Panc1 (cell line): ENCODE measurements at regions not wholly inside any gene's neighbourhood (a gene's known extent, or its start where the extent isn't known, plus 50 kb on each side); places are given as distances from the start of the nearest gene placed in this dataset.

Experiments
- ATAC-seq: fragments of 200-7000 bp; cut with Tn5 transposase; 2 replicates; pipeline ENCODE4 v1.9.1; 2020; ENCODE audit warnings: mild to moderate bottlenecking, moderate library complexity
- BruUV-seq: library from RNA; stranded (reverse); fragments of 400-500 nt; replicated peaks from 2 replicates; lab custom pipeline; 2021; lab: Mats Ljungman, UMichigan
- CTCF ChIA-PET: fragments of 300-600 bp; sonication (Branson Sonifier 250); formaldehyde crosslinking; loops from one replicate; lab custom pipeline; 2022; ENCODE audit warnings: antibody characterized with exemption; lab: Charles Lee
- POLR2A ChIA-PET: fragments of 300-600 bp; sonication (Branson Sonifier 250); formaldehyde crosslinking; loops from one replicate; lab custom pipeline; 2022; ENCODE audit warnings: antibody characterized with exemption; lab: Charles Lee
- DNase-seq: peaks from one replicate; pipeline ENCODE4 v3.0.0-alpha.2; 2010; ENCODE audit warnings: low read depth, low spot score
- H3K27ac ChIP-seq: 2 replicates; pipeline ENCODE4 v1.5.1; 2011; ENCODE audit warnings: mild to moderate bottlenecking, low read length, inconsistent platforms
- H3K27me3 ChIP-seq: fragments of 200-500 bp; sonication (Bioruptor generic); 2 replicates; pipeline ENCODE4 v1.6.0; 2014; ENCODE audit warnings: low read length, inconsistent platforms; ENCODE audit not compliant: control insufficient read depth, insufficient read depth
- H3K36me3 ChIP-seq: fragments of 200-500 bp; sonication (Bioruptor generic); 2 replicates; pipeline ENCODE4 v1.5.1; 2014; ENCODE audit warnings: inconsistent platforms, mild to moderate bottlenecking, low read length, moderate library complexity; ENCODE audit not compliant: control insufficient read depth, insufficient read depth
- H3K4me1 ChIP-seq: 2 replicates; pipeline ENCODE4 v1.5.1; 2011; ENCODE audit warnings: inconsistent platforms, mild to moderate bottlenecking, low read length, moderate library complexity; ENCODE audit not compliant: control insufficient read depth, insufficient read depth
- H3K4me3 ChIP-seq, 2 experiments: 2 replicates each; pipeline ENCODE4 v1.5.1; 2011 to 2012; ENCODE audit warnings: low read depth in 2 of 2, low read length in 2 of 2, mild to moderate bottlenecking in 2 of 2, inconsistent platforms in 1 of 2, moderate library complexity in 1 of 2
- H3K9me3 ChIP-seq: fragments of 200-500 bp; sonication (Bioruptor generic); 2 replicates; pipeline ENCODE4 v1.5.1; 2014; ENCODE audit warnings: low read depth, mild to moderate bottlenecking, inconsistent platforms, low read length, moderate library complexity; ENCODE audit not compliant: control insufficient read depth, insufficient read depth
- CTCF ChIP-seq: fragments of 450-650 bp; IDR thresholded peaks from 2 replicates; pipeline ENCODE4 v1.5.1; 2017; ENCODE audit warnings: mild to moderate bottlenecking
- POLR2AphosphoS5 ChIP-seq: IDR thresholded peaks from 2 replicates; pipeline ENCODE4 v1.6.1; 2012; ENCODE audit warnings: mild to moderate bottlenecking, low read depth, low read length, moderate library complexity
- REST ChIP-seq, 2 experiments: IDR thresholded peaks; 2 replicates each; pipeline ENCODE4 v1.6.1; 2011 to 2012; ENCODE audit warnings: low read depth in 2 of 2, control low read depth in 1 of 2, low read length in 1 of 2, mild to moderate bottlenecking in 1 of 2, moderate library complexity in 1 of 2; ENCODE audit not compliant: insufficient read depth in 1 of 2
- SIN3A ChIP-seq: IDR thresholded peaks from 2 replicates; pipeline ENCODE4 v1.6.1; 2012; ENCODE audit warnings: low read depth, mild to moderate bottlenecking, low read length, moderate library complexity, borderline replicate concordance; ENCODE audit not compliant: insufficient read depth
- TCF7L2 ChIP-seq: IDR thresholded peaks from 2 replicates; pipeline ENCODE4 v1.6.1; 2011; ENCODE audit warnings: mild to moderate bottlenecking, low read depth, low read length, inconsistent platforms
- in situ Hi-C: cut with HindIII; loops from 2 replicates; pipeline ENCODE4 v1.10.0; 2016; ENCODE audit warnings: low sequenced_read_pairs, low pct_unique_long_range_greater_than_20kb
- intact Hi-C: fragments of 100-400 bp; cut with micrococcal nuclease; formaldehyde crosslinking; loops from one replicate; pipeline ENCODE4 v1.10.0; 2022; ENCODE audit not compliant: unreplicated experiment

GRCh38 chr15:35174948-35175347 is 89.9 kb upstream of the NANOGP8 start:
- ATAC-seq (no peak), DNase-seq (no peak)
- Histone ChIP-seq H3K4me1 (no peaks in the 10 kb centered on the region), H3K27ac (no peak overlapping the region), H3K27me3 (no peaks in the 10 kb centered on the region), H3K4me3 (no peak overlapping the region), H3K36me3 (no peaks in the 10 kb centered on the region), H3K9me3 (no peaks in the 10 kb centered on the region)
- in situ Hi-C loops = no loop called here
- intact Hi-C loops = no loop called here
- ChIA-PET CTCF (no interaction called here), POLR2A (no interaction called here)
- BruUV-seq = no TSS peak
- TF ChIP-seq CTCF = no peak

- Histone ChIP-seq H3K36me3 (no peaks in the 10 kb centered on the region), H3K4me3 (no peak overlapping the region), H3K4me1 (no peaks in the 10 kb centered on the region), H3K27ac (no peak overlapping the region), H3K9me3 (no peaks in the 10 kb centered on the region), H3K27me3 (no peaks in the 10 kb centered on the region)
- intact Hi-C loops (no loop called here), in situ Hi-C loops (no loop called here)
- DNase-seq (no peak), ATAC-seq (no peak)
- POLR2A ChIA-PET = no interaction called here
- CTCF ChIA-PET = no interaction called here
- TF ChIP-seq CTCF = no peak
- TF ChIP-seq TCF7L2 = no peak
- TF ChIP-seq POLR2AphosphoS5 = no peak
- no peak for TF ChIP-seq SIN3A
- no peak for TF ChIP-seq REST (IDR thresholded peaks at IDR 0.05; ENCODE audit: insufficient read depth in 1 of 2, low read depth in 2 of 2, low read length in 1 of 2)
- no TSS peak for BruUV-seq
Measured at GRCh38 chr15:35173444-35174118, 88.5 kb upstream of the NANOGP8 start.
